OCI-LY1 (cell line): ENCODE measurements at regions not wholly inside any gene's neighbourhood (a gene's known extent, or its start where the extent isn't known, plus 50 kb on each side); places are given as distances from the start of the nearest gene placed in this dataset.

Experiments
- H2AFZ ChIP-seq: fragments of 200-600 bp; sonication (generic), shearing (Covaris generic); 2 replicates; pipeline ENCODE4 v1.6.0; 2014; ENCODE audit warnings: antibody characterized with exemption, mild to moderate bottlenecking, low read length
- H3F3A ChIP-seq: fragments of 200-600 bp; sonication (generic), shearing (Covaris generic); 2 replicates; pipeline ENCODE4 v1.6.0; 2014; ENCODE audit warnings: mild to moderate bottlenecking, antibody characterized with exemption, low read length, moderate library complexity; ENCODE audit not compliant: insufficient read depth
- H3K27ac ChIP-seq: fragments of 200-600 bp; sonication (generic); 2 replicates; pipeline ENCODE4 v1.5.1; 2014; ENCODE audit warnings: low read length, mixed run types, mild to moderate bottlenecking, low read depth; ENCODE audit not compliant: poor library complexity, severe bottlenecking
- H3K27me3 ChIP-seq: fragments of 200-600 bp; sonication (generic); 2 replicates; pipeline ENCODE4 v1.6.0; 2014; ENCODE audit warnings: antibody characterized with exemption, mild to moderate bottlenecking, low read length, moderate library complexity; ENCODE audit not compliant: insufficient read depth
- H3K36me3 ChIP-seq: fragments of 200-600 bp; sonication (generic); 2 replicates; pipeline ENCODE4 v1.6.1; 2014; ENCODE audit warnings: mild to moderate bottlenecking, antibody characterized with exemption, low read length, moderate library complexity, mixed read lengths; ENCODE audit not compliant: insufficient read depth
- H3K4me1 ChIP-seq: fragments of 200-600 bp; sonication (generic); 2 replicates; pipeline ENCODE4 v1.5.1; 2014; ENCODE audit warnings: mild to moderate bottlenecking, low read length, moderate library complexity; ENCODE audit not compliant: insufficient read depth, severe bottlenecking
- H3K4me2 ChIP-seq: fragments of 200-600 bp; sonication (generic), shearing (Covaris generic); 2 replicates; pipeline ENCODE4 v1.6.1; 2014; ENCODE audit warnings: low read length
- H3K4me3 ChIP-seq: fragments of 200-600 bp; sonication (generic); 2 replicates; pipeline ENCODE4 v1.5.1; 2014; ENCODE audit warnings: low read length, low read depth, mild to moderate bottlenecking, mixed read lengths; ENCODE audit not compliant: poor library complexity, severe bottlenecking
- H3K79me2 ChIP-seq: fragments of 200-600 bp; shearing (Covaris generic); 2 replicates; pipeline ENCODE4 v1.6.1; 2016; ENCODE audit warnings: mixed run types, low read length, mixed read lengths; ENCODE audit not compliant: insufficient read depth
- H3K9ac ChIP-seq: fragments of 200-600 bp; sonication (generic), shearing (Covaris generic); 2 replicates; pipeline ENCODE4 v1.6.1; 2014; ENCODE audit warnings: mild to moderate bottlenecking, low read length, mixed read lengths
- H3K9me2 ChIP-seq: fragments of 200-600 bp; sonication (generic), shearing (Covaris generic); 2 replicates; pipeline ENCODE4 v1.6.1; 2014; ENCODE audit warnings: low read depth, mild to moderate bottlenecking, low read length, mixed read lengths
- H3K9me3 ChIP-seq: fragments of 200-600 bp; shearing (Covaris generic); 2 replicates; pipeline ENCODE4 v1.6.1; 2014; ENCODE audit warnings: low read length, mixed read lengths
- H4K20me1 ChIP-seq: fragments of 200-600 bp; sonication (generic), shearing (Covaris generic); 2 replicates; pipeline ENCODE4 v1.6.0; 2016; ENCODE audit warnings: mild to moderate bottlenecking, low read length; ENCODE audit not compliant: insufficient read depth
- EZH2 ChIP-seq: fragments of 200-600 bp; sonication (generic), shearing (Covaris generic); IDR thresholded peaks from 2 replicates; pipeline ENCODE4 v1.8.0; 2017; ENCODE audit warnings: borderline replicate concordance, mixed run types, mild to moderate bottlenecking, antibody characterized with exemption, low read length, moderate library complexity, mixed read lengths
- TF ChIP-seq, protein P1 (sequence below): fragments of 200-600 bp; sonication (generic), shearing (Covaris generic); IDR thresholded peaks from 2 replicates; pipeline ENCODE4 v1.5.1; 2017; ENCODE audit warnings: mild to moderate bottlenecking, antibody characterized with exemption, low read length, moderate library complexity, mixed read lengths

GRCh38 chr2:120887741-120888231 lies 152.1 kb downstream of the GLI2 start:
- Histone ChIP-seq H3F3A (no peaks in the 10 kb centered on the region), H3K9ac (no peak overlapping the region), H3K27me3 (peaks cover 4% of the 10 kb centered on the region; the same call in 1 of the 2 replicates), H3K36me3 (no peaks in the 10 kb centered on the region), H4K20me1 (no peaks in the 10 kb centered on the region), H3K4me2 (no peak overlapping the region), H3K27ac (no peak overlapping the region), H3K9me2 (no peaks in the 10 kb centered on the region), H2AFZ (no peak overlapping the region), H3K4me1 (no peaks in the 10 kb centered on the region), H3K4me3 (no peak overlapping the region), H3K79me2 (no peaks in the 10 kb centered on the region), H3K9me3 (no peaks in the 10 kb centered on the region)
- TF ChIP-seq, protein P1, sequence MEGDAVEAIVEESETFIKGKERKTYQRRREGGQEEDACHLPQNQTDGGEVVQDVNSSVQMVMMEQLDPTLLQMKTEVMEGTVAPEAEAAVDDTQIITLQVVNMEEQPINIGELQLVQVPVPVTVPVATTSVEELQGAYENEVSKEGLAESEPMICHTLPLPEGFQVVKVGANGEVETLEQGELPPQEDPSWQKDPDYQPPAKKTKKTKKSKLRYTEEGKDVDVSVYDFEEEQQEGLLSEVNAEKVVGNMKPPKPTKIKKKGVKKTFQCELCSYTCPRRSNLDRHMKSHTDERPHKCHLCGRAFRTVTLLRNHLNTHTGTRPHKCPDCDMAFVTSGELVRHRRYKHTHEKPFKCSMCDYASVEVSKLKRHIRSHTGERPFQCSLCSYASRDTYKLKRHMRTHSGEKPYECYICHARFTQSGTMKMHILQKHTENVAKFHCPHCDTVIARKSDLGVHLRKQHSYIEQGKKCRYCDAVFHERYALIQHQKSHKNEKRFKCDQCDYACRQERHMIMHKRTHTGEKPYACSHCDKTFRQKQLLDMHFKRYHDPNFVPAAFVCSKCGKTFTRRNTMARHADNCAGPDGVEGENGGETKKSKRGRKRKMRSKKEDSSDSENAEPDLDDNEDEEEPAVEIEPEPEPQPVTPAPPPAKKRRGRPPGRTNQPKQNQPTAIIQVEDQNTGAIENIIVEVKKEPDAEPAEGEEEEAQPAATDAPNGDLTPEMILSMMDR, result no peak
- TF ChIP-seq EZH2, result no peak

- H3K9ac ChIP-seq, result no peak overlapping the region
- H3K36me3 ChIP-seq, result no peaks in the 10 kb centered on the region
- no peak for TF ChIP-seq EZH2
- TF ChIP-seq, protein P1, result no peak
- H3K79me2 ChIP-seq, result no peaks in the 10 kb centered on the region
- H3K27ac ChIP-seq, result no peak overlapping the region
- peaks cover 4% of the 10 kb centered on the region; the same call in 1 of the 2 replicates for H3K27me3 ChIP-seq
- no peak overlapping the region for H2AFZ ChIP-seq
- no peak overlapping the region for H3K4me3 ChIP-seq
- no peaks in the 10 kb centered on the region for H4K20me1 ChIP-seq
- H3K4me1 ChIP-seq, result no peaks in the 10 kb centered on the region
- no peaks in the 10 kb centered on the region for H3F3A ChIP-seq
- H3K9me3 ChIP-seq, result no peaks in the 10 kb centered on the region
- H3K9me2 ChIP-seq, result no peaks in the 10 kb centered on the region
- H3K4me2 ChIP-seq, result no peak overlapping the region
Measured at GRCh38 chr2:120888851-120889250, 153.2 kb downstream of the GLI2 start.

- H3F3A ChIP-seq, result no peaks in the 10 kb centered on the region
- H3K79me2 ChIP-seq, result no peaks in the 10 kb centered on the region
- H4K20me1 ChIP-seq, result no peaks in the 10 kb centered on the region
- H3K4me2 ChIP-seq, result no peak overlapping the region
- H3K9me3 ChIP-seq, result no peaks in the 10 kb centered on the region
- no peak overlapping the region for H3K27ac ChIP-seq
- no peaks in the 10 kb centered on the region for H3K9me2 ChIP-seq
- H3K4me1 ChIP-seq, result no peaks in the 10 kb centered on the region
- no peak overlapping the region for H3K9ac ChIP-seq
- no peak for TF ChIP-seq EZH2
- TF ChIP-seq, protein P1, result no peak
- no peaks in the 10 kb centered on the region for H3K36me3 ChIP-seq
- H3K4me3 ChIP-seq, result no peak overlapping the region
- peaks cover 4% of the 10 kb centered on the region; the same call in 1 of the 2 replicates for H3K27me3 ChIP-seq
- H2AFZ ChIP-seq, result no peak overlapping the region
Measured at GRCh38 chr2:120889936-120890335, 154.3 kb downstream of the GLI2 start.
